ENCODE measurements at regions not wholly inside any gene's neighbourhood (a gene's known extent, or its start where the extent isn't known, plus 50 kb on each side); places are given as distances from the start of the nearest gene placed in this dataset.

GRCh38 chr7:83835424-83835823, 186.5 kb upstream of the SEMA3E start:
- TF ChIP-seq CTCF (IDR thresholded peaks at IDR 0.05) (no peak), EZH2 (IDR thresholded peaks at IDR 0.05) (no peak), EZH2phosphoT487 (IDR thresholded peaks at IDR 0.05) (no peak)

Data from neural progenitor cell (in vitro differentiated cells).